Lower leg skin (tissue), 3 donors: ENCODE measurements at regions not wholly inside any gene's neighbourhood (a gene's known extent, or its start where the extent isn't known, plus 50 kb on each side); places are given as distances from the start of the nearest gene placed in this dataset.

ENCODE experiments used
- CTCF ChIP-seq, 3 donors: fragments of 450-650 bp; IDR thresholded peaks; one replicate each; pipeline ENCODE4 v1.5.1; 2016; ENCODE audit warnings: antibody characterized with exemption in 3 of 3, mild to moderate bottlenecking in 3 of 3, moderate library complexity in 2 of 3
- POLR2A ChIP-seq, 2 donors: fragments of 450-650 bp; IDR thresholded peaks; one replicate each; pipeline ENCODE4 v1.6.1; 2016 to 2017; ENCODE audit warnings: antibody characterized with exemption in 2 of 2, mild to moderate bottlenecking in 1 of 2, moderate library complexity in 1 of 2

- TF ChIP-seq CTCF (IDR thresholded peaks at IDR 0.05) (no peak), POLR2A (IDR thresholded peaks at IDR 0.05) (no peak)
Measured at GRCh38 chr21:34022627-34023335, 50.6 kb upstream of the MRPS6 start.
